A549 (cell line): ENCODE measurements at regions not wholly inside any gene's neighbourhood (a gene's known extent, or its start where the extent isn't known, plus 50 kb on each side); places are given as distances from the start of the nearest gene placed in this dataset.

ENCODE experiments used
- ATAC-seq, 2 experiments: fragments of 200-7000 bp in 1 of 2; fragments of >200 bp in 1 of 2; cut with Nextera tagmentation in 1 of 2; cut with Tn5 transposase in 1 of 2; 3 replicates each; pipeline versions ENCODE4 v1.8.0 to v1.9.1; 2018 to 2020; ENCODE audit warnings: mild to moderate bottlenecking in 1 of 2, moderate library complexity in 1 of 2
- CTCF ChIA-PET: fragments of 300-600 bp; sonication (Branson Sonifier 250); formaldehyde crosslinking; extraction: SDS; loops from one replicate; lab custom pipeline; 2021; ENCODE audit warnings: antibody characterized with exemption, inconsistent platforms; lab: Yijun Ruan, JAX
- POLR2A ChIA-PET: fragments of 350-600 bp; formaldehyde crosslinking; extraction: SDS; loops from one replicate; lab custom pipeline; 2021; ENCODE audit warnings: antibody characterized with exemption, inconsistent platforms; lab: Yijun Ruan, JAX
- DNase-seq, 2 experiments: peaks; one replicate each; pipeline versions ENCODE4 v3.0.0 to v3.0.0-alpha.2; 2011 to 2016; ENCODE audit warnings: low read depth in 1 of 2, low spot score in 1 of 2
- FAIRE-seq: peaks from 2 replicates; lab custom pipeline; 2011; peaks lifted over from hg19 to GRCh38; lab: Jason Lieb, UNC
- H3K27ac ChIP-seq, 2 experiments: fragments of >200 bp; sonication (Bioruptor Twin); formaldehyde crosslinking; 3 replicates each; pipeline ENCODE4 v1.5.1; 2016 to 2017
- H3K4me1 ChIP-seq: fragments of >200 bp; sonication (Bioruptor Twin); formaldehyde crosslinking; 3 replicates; pipeline ENCODE4 v1.6.1; 2016
- H3K4me2 ChIP-seq: fragments of >200 bp; sonication (Bioruptor Twin); formaldehyde crosslinking; 3 replicates; pipeline ENCODE4 v1.6.1; 2016
- H3K4me3 ChIP-seq: fragments of >200 bp; sonication (Bioruptor Twin); formaldehyde crosslinking; 3 replicates; pipeline ENCODE4 v1.5.1; 2016
- H3K9me3 ChIP-seq: fragments of >200 bp; sonication (Bioruptor Twin); formaldehyde crosslinking; 3 replicates; pipeline ENCODE4 v1.6.1; 2016
- CBX2 ChIP-seq: fragments of 200-600 bp; sonication (generic); IDR thresholded peaks from 2 replicates; pipeline ENCODE4 v1.6.1; 2016; ENCODE audit warnings: low read depth, mild to moderate bottlenecking, borderline replicate concordance
- CBX8 ChIP-seq: fragments of 200-600 bp; sonication (generic); IDR thresholded peaks from 2 replicates; pipeline ENCODE4 v1.6.1; 2016
- CHD2 ChIP-seq: fragments of 150-350 bp; IDR thresholded peaks from 2 replicates; pipeline ENCODE4 v1.6.1; 2014; ENCODE audit warnings: low read length; ENCODE audit not compliant: partially characterized antibody
- CHD4 ChIP-seq: fragments of 200-600 bp; sonication (generic); IDR thresholded peaks from 2 replicates; pipeline ENCODE4 v1.6.1; 2016; ENCODE audit warnings: antibody characterized with exemption, mild to moderate bottlenecking, borderline replicate concordance
- EHF ChIP-seq: fragments of 250-450 bp; sonication (Bioruptor Pico); IDR thresholded peaks from 2 replicates; pipeline ENCODE4 v1.5.0; 2020; ENCODE audit warnings: mild to moderate bottlenecking
- HEYL ChIP-seq: fragments of 250-450 bp; sonication (Bioruptor Pico); IDR thresholded peaks from 2 replicates; pipeline ENCODE4 v1.8.0; 2021; ENCODE audit warnings: mild to moderate bottlenecking, moderate library complexity
- HOXB5 ChIP-seq: fragments of 250-450 bp; sonication (Bioruptor Pico); IDR thresholded peaks from 2 replicates; pipeline ENCODE4 v1.5.0; 2020; ENCODE audit warnings: mild to moderate bottlenecking, moderate library complexity
- JUNB ChIP-seq: fragments of >200 bp; sonication (Bioruptor Twin); formaldehyde crosslinking; IDR thresholded peaks from 2 replicates; pipeline ENCODE4 v1.6.1; 2016
- KDM1A ChIP-seq: fragments of 200-600 bp; sonication (generic); IDR thresholded peaks from 2 replicates; pipeline ENCODE4 v1.6.1; 2016; ENCODE audit warnings: low read depth, mild to moderate bottlenecking
- NFE2L2 ChIP-seq: fragments of 150-350 bp; conservative IDR thresholded peaks from 2 replicates; pipeline ENCODE4 v1.6.1; 2014; ENCODE audit warnings: low read length
- NR3C1 ChIP-seq: fragments of >200 bp; sonication (Bioruptor Twin); formaldehyde crosslinking; IDR thresholded peaks from 3 replicates; pipeline ENCODE4 v1.6.1; 2017
- POLR2A ChIP-seq: IDR thresholded peaks from 2 replicates; pipeline ENCODE4 v1.6.1; 2012; ENCODE audit warnings: mild to moderate bottlenecking, low read length
- REST ChIP-seq: fragments of 200-600 bp; sonication (generic); IDR thresholded peaks from 2 replicates; pipeline ENCODE4 v1.6.1; 2016; ENCODE audit warnings: antibody characterized with exemption, mild to moderate bottlenecking, moderate library complexity
- RNF2 ChIP-seq: fragments of 200-600 bp; sonication (generic); IDR thresholded peaks from 2 replicates; pipeline ENCODE4 v1.6.1; 2016; ENCODE audit warnings: low read depth, mild to moderate bottlenecking, antibody characterized with exemption, moderate library complexity, borderline replicate concordance
- SREBF2 ChIP-seq: fragments of 450-650 bp; IDR thresholded peaks from 2 replicates; pipeline ENCODE4 v1.6.1; 2014; ENCODE audit warnings: mild to moderate bottlenecking, moderate library complexity
- TFCP2L1 ChIP-seq: fragments of 250-450 bp; sonication (Bioruptor Pico); IDR thresholded peaks from 2 replicates; pipeline ENCODE4 v1.5.0; 2021; ENCODE audit warnings: mild to moderate bottlenecking
- ZFP36 ChIP-seq: fragments of 450-650 bp; IDR thresholded peaks from 2 replicates; pipeline ENCODE4 v1.6.1; 2014; ENCODE audit warnings: borderline replicate concordance; ENCODE audit not compliant: partially characterized antibody
- WGBS: methylation state at CpG from one replicate; pipeline ENCODE4 v1.1.6; 2017; ENCODE audit errors: missing lambda C conversion rate; 5-methylcytosine and 5-hydroxymethylcytosine counted together
- TF ChIP-seq, protein P1 (sequence below): IDR thresholded peaks from 2 replicates; pipeline ENCODE4 v1.6.1; 2012
- TF ChIP-seq, protein P2 (sequence below): fragments of >200 bp; sonication (Bioruptor Twin); formaldehyde crosslinking; IDR thresholded peaks from 3 replicates; pipeline ENCODE4 v1.5.1; 2016

DNA sequence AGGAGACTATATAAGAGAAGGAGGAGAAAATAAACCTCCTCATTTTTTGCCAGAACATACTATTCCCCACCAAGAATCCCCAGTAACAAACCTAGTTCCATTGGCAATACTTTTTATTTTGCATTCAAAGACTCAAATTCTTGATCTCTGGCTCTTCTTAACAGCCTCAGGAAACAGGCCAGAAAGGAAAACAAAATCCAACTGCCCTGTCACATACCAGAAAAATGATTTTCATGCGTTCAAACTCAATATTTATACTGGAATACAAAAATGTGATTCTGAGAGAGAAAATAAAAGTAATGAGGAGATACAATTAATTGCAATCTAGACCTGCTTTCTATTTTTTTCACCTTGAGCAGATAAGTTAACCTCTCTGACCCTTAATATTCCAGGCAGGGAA lies 435.9 kb upstream of the AUTS2 start (continued):
- no peak for TF ChIP-seq REST
- TF ChIP-seq NR3C1, result no peak
- no peak for TF ChIP-seq CHD4

DNA sequence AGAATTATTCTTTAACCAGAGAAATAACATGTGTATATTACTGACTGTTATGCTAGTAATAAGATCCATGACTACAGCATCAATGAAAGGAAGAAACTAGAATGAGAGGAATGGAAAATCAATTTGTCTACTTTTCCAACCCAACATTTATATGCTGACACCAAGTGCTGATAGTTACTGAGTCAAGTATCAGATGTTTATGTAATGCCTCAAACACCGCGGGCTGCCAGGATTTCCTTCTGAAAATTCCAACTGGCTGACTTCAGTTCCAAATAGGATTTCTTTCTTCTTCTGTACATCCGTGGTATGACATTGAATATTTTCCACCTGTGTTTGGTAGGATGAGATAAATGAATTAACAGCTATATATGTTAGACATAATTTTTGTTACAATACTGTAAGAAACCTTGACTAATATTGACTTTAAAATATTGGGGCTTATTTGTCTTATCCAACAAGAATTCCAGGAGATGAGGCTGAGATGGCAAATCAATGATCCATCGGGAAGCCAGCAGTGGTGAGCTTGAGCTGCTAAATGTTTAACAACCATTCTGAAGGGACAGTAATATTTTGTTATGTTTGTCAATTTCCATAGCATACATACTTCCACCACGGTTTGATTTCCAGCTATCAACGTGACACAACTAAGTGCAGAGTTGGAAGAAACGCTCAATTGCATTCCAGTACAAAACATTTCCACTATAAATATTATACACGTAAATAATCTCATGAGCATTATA lies 435.2 kb upstream of the AUTS2 start:
- no peaks in the 10 kb centered on the region for H3K4me1 ChIP-seq
- FAIRE-seq (peak; percentile 92), ATAC-seq (no peak), DNase-seq (no peak)
- TF ChIP-seq NR3C1, result no peak
- no peak for TF ChIP-seq HOXB5 (CRISPR knock-in tag)
- no peak for TF ChIP-seq ZFP36
- TF ChIP-seq POLR2A, result no peak
- no peak overlapping the region for H3K4me3 ChIP-seq
- POLR2A ChIA-PET, result no interaction called here
- CTCF ChIA-PET, result interaction anchor here (1.2 to 1.6 kb wide), 2 partner anchors 14 to 23 kb away, joined by 3 read pairs; no protein-coding TSS in a partner anchor
- H3K4me2 ChIP-seq, result no peak overlapping the region
- H3K9me3 ChIP-seq, result no peaks in the 10 kb centered on the region
- WGBS, result 22% methylated on average over 8 of the region's 8 CpGs
- H3K27ac ChIP-seq, result no peak overlapping the region

DNA sequence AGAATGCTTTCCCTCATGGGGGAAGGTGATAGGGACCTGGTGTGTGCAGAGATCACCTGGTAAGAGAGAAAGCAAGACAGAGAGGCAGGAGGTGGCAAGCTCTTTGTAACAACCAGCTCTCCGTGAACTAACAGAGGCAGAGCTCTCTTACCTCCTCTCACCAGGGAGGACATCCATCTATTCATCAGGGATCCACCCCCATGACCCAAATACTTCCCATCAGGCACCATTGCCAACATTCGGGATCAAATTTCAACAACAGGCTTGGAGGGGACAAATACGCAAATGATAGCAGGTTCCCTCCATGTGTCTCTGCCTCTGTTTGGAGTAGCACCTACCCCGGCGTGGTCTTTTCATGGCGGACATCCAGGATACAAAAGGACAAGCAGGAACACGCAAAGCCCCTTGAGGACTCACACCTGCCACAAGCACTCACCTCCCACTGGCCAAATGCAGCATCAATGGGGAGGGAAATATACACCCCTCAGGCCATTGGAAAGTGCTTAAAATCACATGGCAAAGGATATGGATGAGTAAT lies 431.2 kb upstream of the AUTS2 start:
- Histone ChIP-seq H3K4me1 (no peaks in the 10 kb centered on the region), H3K27ac (no peak overlapping the region), H3K4me2 (no peak overlapping the region), H3K9me3 (no peaks in the 10 kb centered on the region), H3K4me3 (no peak overlapping the region)
- DNase-seq, result no peak
- TF ChIP-seq, protein P1, sequence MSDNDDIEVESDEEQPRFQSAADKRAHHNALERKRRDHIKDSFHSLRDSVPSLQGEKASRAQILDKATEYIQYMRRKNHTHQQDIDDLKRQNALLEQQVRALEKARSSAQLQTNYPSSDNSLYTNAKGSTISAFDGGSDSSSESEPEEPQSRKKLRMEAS, result no peak
- no peak for TF ChIP-seq REST
- TF ChIP-seq, protein P2, sequence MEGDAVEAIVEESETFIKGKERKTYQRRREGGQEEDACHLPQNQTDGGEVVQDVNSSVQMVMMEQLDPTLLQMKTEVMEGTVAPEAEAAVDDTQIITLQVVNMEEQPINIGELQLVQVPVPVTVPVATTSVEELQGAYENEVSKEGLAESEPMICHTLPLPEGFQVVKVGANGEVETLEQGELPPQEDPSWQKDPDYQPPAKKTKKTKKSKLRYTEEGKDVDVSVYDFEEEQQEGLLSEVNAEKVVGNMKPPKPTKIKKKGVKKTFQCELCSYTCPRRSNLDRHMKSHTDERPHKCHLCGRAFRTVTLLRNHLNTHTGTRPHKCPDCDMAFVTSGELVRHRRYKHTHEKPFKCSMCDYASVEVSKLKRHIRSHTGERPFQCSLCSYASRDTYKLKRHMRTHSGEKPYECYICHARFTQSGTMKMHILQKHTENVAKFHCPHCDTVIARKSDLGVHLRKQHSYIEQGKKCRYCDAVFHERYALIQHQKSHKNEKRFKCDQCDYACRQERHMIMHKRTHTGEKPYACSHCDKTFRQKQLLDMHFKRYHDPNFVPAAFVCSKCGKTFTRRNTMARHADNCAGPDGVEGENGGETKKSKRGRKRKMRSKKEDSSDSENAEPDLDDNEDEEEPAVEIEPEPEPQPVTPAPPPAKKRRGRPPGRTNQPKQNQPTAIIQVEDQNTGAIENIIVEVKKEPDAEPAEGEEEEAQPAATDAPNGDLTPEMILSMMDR, result no peak
- TF ChIP-seq TFCP2L1 (CRISPR knock-in tag), result no peak
- TF ChIP-seq CHD4, result no peak
- TF ChIP-seq CBX2, result no peak
- TF ChIP-seq RNF2, result no peak
- no peak for TF ChIP-seq JUNB
- TF ChIP-seq HEYL, result no peak
- TF ChIP-seq CHD2, result no peak
- TF ChIP-seq SREBF2, result no peak
- no peak for TF ChIP-seq KDM1A
- no peak for TF ChIP-seq CBX8
- TF ChIP-seq EHF (CRISPR knock-in tag), result no peak
- TF ChIP-seq NFE2L2, result no peak
- no peak for FAIRE-seq
- CTCF ChIA-PET, result no interaction called here
- POLR2A ChIA-PET, result no interaction called here
- 53% methylated on average over 7 of the region's 7 CpGs for WGBS
- no peak for ATAC-seq
